ENCODE measurements at regions not wholly inside any gene's neighbourhood (a gene's known extent, or its start where the extent isn't known, plus 50 kb on each side); places are given as distances from the start of the nearest gene placed in this dataset.

DNA sequence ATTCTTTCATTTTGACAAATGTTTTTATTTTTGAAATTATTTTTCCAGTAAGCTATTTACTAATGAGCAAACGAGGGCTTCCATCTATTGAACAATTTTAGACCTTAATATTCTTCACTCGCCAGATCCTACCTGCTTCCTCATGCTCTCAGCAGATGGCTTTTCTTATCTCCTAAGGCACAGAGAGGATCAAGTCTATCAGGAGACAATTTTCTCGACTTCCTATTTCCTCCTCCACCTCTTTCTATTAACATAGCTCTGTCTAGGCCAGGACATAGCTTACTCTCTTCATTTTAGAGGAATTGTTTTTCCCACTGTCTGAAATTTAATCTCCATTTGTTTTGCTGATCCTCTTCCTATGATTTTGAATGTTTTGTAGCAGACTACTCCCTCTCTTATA is 87.0 kb upstream of the MAN1A1 start:
- Histone ChIP-seq H3K27ac (no peak overlapping the region), H3K9me3 (no peaks in the 10 kb centered on the region), H3K36me3 (no peaks in the 10 kb centered on the region), H3K4me1 (no peaks in the 10 kb centered on the region), H3K27me3 (no peaks in the 10 kb centered on the region), H3K4me3 (no peak overlapping the region)
- no peak for DNase-seq (ENCODE audit: low spot score in 2 of 2)
- 77% methylated on average over 3 of the region's 3 CpGs for WGBS, 2 donors
- TF ChIP-seq POLR2A (IDR thresholded peaks at IDR 0.05) (no peak), EP300 (IDR thresholded peaks at IDR 0.05) (no peak), CTCF (IDR thresholded peaks at IDR 0.05) (no peak)

- Histone ChIP-seq H3K4me1 (no peaks in the 10 kb centered on the region), H3K27ac (no peak overlapping the region), H3K4me3 (no peak overlapping the region), H3K27me3 (no peaks in the 10 kb centered on the region), H3K36me3 (no peaks in the 10 kb centered on the region), H3K9me3 (no peaks in the 10 kb centered on the region)
- no peak for DNase-seq (ENCODE audit: low spot score in 2 of 2)
- 59 to 63% methylated on average over 1 of the region's 1 CpG for WGBS, 2 donors
- TF ChIP-seq CTCF (IDR thresholded peaks at IDR 0.05) (no peak), EP300 (IDR thresholded peaks at IDR 0.05) (no peak), POLR2A (IDR thresholded peaks at IDR 0.05) (no peak)
These were observed 82.2 kb upstream of the MAN1A1 start for GRCh38 chr6:119431799-119432198.

DNA sequence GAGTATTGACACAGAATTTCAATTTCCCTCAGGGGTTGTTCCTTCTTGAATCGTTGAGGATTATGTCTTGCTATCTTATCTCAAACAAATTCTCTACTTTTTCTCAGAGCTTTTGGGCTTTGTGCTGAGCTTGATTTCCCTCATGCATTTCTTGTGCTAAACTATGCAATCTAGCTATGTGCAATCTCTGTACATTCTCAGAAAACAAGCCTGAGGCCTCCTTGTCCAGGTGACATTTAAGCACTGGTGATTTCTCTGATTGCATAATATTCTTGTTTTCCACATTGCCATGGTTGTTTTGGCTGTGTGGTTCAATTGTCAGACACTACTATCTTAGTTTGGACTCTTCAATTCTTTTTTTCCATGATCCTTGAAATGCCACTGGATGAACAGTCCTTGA is 81.2 kb upstream of the MAN1A1 start:
- 89 to 90% methylated on average over 1 of the region's 1 CpG for WGBS, 2 donors
- no peak for TF ChIP-seq CTCF (IDR thresholded peaks at IDR 0.05)
- TF ChIP-seq EP300 (IDR thresholded peaks at IDR 0.05): no peak
- TF ChIP-seq POLR2A (IDR thresholded peaks at IDR 0.05): no peak
- H3K9me3 ChIP-seq: no peaks in the 10 kb centered on the region
- no peaks in the 10 kb centered on the region for H3K27me3 ChIP-seq
- H3K4me1 ChIP-seq: no peaks in the 10 kb centered on the region
- no peak overlapping the region for H3K27ac ChIP-seq
- no peak for DNase-seq (ENCODE audit: low spot score in 2 of 2)
- no peaks in the 10 kb centered on the region for H3K36me3 ChIP-seq
- H3K4me3 ChIP-seq: no peak overlapping the region

DNA sequence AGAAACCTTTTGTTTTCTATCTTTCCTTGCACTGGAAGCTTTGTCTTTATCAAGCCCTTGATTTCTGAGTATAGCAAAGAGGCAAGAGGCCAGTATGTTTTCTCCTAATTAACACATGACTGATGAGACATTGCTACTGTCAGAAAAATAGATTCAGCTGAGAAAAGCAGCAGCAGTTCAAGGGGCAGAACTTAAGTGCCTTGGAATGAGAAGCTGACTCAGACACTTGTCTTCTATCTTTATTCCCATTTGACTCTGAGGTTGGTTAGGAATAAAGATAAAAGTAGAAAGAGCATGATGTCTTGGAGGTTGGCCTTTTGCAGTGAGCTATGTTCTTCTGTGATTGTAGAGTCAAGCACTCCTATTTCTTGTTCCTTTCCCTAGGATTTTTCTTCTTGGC is 79.1 kb upstream of the MAN1A1 start:
- no peak for DNase-seq (ENCODE audit: low spot score in 2 of 2)
- Histone ChIP-seq H3K4me3 (no peak overlapping the region), H3K36me3 (no peaks in the 10 kb centered on the region), H3K27ac (no peak overlapping the region), H3K9me3 (peaks cover 0 to 9% (median 1%) of the 10 kb centered on the region in 4 donors), H3K27me3 (no peaks in the 10 kb centered on the region), H3K4me1 (no peaks in the 10 kb centered on the region)
- TF ChIP-seq CTCF (IDR thresholded peaks at IDR 0.05): no peak
- TF ChIP-seq POLR2A (IDR thresholded peaks at IDR 0.05): no peak
- TF ChIP-seq EP300 (IDR thresholded peaks at IDR 0.05): no peak

GRCh38 chr6:119426619-119427018 is 77.1 kb upstream of the MAN1A1 start:
- H3K27me3 ChIP-seq: no peaks in the 10 kb centered on the region
- H3K27ac ChIP-seq: no peak overlapping the region
- peaks cover 0 to 27% (median 3%) of the 10 kb centered on the region in 4 donors for H3K9me3 ChIP-seq
- no peaks in the 10 kb centered on the region for H3K4me1 ChIP-seq
- DNase-seq (ENCODE audit: low spot score in 2 of 2): no peak
- no peaks in the 10 kb centered on the region for H3K36me3 ChIP-seq
- TF ChIP-seq CTCF (IDR thresholded peaks at IDR 0.05) (no peak), POLR2A (IDR thresholded peaks at IDR 0.05) (no peak), EP300 (IDR thresholded peaks at IDR 0.05) (no peak)
- 84 to 98% methylated on average over 3 of the region's 3 CpGs for WGBS, 2 donors
- H3K4me3 ChIP-seq: no peak overlapping the region

All from tibial nerve (tissue), 4 donors.